ENCODE measurements at regions not wholly inside any gene's neighbourhood (a gene's known extent, or its start where the extent isn't known, plus 50 kb on each side); places are given as distances from the start of the nearest gene placed in this dataset.

DNA sequence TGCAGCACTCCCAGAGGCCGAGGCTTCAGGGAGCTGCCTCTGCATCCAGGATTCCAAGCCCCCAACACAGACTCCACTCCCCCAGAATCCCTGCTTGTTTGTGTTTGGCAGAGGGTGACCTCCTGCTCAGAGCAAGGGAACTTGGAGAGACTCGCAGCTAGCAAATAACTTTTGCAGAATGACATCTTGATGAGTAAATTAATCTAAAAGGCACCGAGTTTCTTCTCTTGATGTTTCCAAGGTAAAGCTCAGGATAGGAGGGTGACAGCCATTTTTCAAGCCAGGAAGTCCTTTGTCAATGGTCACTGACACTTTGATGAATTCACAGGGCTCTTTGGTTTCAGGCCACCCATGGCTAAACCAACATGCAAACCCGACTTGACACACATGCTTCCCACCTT is 523.0 kb downstream of the NTRK3 start:
- TF ChIP-seq, protein P1, sequence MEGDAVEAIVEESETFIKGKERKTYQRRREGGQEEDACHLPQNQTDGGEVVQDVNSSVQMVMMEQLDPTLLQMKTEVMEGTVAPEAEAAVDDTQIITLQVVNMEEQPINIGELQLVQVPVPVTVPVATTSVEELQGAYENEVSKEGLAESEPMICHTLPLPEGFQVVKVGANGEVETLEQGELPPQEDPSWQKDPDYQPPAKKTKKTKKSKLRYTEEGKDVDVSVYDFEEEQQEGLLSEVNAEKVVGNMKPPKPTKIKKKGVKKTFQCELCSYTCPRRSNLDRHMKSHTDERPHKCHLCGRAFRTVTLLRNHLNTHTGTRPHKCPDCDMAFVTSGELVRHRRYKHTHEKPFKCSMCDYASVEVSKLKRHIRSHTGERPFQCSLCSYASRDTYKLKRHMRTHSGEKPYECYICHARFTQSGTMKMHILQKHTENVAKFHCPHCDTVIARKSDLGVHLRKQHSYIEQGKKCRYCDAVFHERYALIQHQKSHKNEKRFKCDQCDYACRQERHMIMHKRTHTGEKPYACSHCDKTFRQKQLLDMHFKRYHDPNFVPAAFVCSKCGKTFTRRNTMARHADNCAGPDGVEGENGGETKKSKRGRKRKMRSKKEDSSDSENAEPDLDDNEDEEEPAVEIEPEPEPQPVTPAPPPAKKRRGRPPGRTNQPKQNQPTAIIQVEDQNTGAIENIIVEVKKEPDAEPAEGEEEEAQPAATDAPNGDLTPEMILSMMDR (IDR thresholded peaks at IDR 0.05): no peak
- TF ChIP-seq POLR2A (IDR thresholded peaks at IDR 0.05) (no peak), POLR2AphosphoS5 (IDR thresholded peaks at IDR 0.05) (no peak)

All from prostate gland (tissue), 2 donors.